IPS-NIHi7 (cell line): ENCODE measurements at regions not wholly inside any gene's neighbourhood (a gene's known extent, or its start where the extent isn't known, plus 50 kb on each side); places are given as distances from the start of the nearest gene placed in this dataset.

ENCODE experiments used
- DNase-seq: peaks from one replicate; pipeline ENCODE4 v3.0.0; 2012; ENCODE audit warnings: mixed read lengths; ENCODE audit errors: extremely low spot score

DNA sequence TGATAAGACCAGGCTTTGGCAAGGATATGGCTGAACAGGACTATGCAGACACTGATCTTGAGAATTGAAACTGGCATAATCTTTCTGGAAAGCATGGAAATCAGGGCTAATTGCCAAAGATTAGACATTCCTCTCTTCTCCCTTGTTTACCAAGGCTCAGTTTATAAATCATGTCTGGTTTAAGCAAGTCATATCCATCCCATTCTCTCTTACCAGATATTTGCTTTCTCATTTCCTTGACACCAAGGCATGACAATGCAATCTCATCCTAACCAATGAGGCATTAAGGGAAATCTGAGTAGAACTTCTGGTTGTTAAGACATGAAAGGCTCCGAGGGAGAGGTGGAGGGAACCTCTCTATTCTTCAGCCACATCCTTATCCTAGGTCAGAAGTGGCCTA lies 110.3 kb upstream of the CEP85L start:
- DNase-seq: no peak

DNA sequence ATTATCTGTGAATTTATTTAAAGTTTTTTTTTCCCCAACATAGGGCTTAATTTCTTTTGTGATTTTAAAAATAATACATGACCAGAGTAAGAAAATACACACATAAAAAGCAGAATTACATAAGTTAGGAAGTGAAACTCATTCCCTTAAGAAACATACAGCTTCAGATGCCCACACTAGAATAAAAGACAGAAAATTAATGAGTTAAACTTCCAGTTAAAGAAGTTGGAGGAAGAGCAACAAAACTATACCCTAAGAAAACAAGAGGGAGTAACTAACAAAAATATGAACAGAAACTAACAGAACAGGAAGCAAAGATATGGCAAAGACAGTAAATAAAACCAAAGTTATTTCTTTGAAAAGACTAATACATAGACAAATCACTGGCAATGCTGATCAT lies 107.6 kb upstream of the CEP85L start:
- DNase-seq: no peak

DNA sequence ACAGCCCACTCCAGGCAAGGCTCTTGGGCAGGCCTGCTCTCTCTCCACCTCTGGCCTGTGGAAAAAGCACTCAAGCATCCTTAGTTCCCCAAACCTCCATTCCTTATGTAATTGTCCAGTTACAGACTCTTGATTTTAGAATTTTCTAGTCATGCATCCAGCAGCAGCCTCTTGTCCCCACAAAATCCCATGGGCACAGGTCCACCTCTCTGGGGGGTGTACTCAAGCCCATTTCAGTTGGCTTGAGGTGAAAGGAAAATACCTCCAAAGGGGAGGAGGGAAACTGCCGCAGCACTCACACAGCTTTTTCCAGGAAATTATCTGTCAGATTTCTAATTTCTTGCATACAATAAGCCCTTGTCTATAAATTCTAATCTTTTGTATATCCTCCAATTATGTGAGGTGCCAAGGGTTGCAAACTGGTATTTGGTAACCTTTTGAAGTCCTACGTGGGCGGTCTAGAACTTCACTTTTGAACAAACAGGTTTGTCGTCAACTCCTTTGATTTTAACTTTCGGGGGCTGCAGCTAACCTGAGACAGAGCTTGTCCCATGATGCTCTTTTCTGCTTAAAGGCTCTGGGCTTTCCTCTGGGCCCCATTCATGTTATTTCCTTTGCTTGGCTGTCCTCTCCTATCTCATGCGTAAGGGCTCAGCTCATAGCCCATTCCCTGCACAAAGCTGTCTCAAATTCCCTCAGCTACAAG lies 104.7 kb upstream of the CEP85L start:
- DNase-seq: no peak

DNA sequence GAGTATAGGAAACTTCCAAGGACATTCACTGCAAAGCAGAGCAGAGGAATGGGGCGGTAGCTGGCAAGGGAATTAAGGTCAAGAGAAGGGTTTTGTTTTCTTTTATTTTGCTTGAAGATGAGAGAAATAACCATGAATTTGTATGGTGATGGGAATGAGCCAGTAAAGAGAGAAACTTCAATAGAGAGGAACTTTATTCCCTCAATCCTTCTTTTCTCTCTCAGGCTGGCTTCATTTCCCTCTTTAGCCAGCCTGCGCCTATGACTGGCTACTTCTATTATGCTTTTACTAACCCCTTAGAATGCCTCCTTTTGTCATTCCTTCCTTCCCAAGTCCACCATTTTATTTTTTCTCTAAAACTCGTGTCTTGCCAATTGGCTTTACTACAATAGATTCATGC lies 101.4 kb upstream of the CEP85L start:
- no peak for DNase-seq

DNA sequence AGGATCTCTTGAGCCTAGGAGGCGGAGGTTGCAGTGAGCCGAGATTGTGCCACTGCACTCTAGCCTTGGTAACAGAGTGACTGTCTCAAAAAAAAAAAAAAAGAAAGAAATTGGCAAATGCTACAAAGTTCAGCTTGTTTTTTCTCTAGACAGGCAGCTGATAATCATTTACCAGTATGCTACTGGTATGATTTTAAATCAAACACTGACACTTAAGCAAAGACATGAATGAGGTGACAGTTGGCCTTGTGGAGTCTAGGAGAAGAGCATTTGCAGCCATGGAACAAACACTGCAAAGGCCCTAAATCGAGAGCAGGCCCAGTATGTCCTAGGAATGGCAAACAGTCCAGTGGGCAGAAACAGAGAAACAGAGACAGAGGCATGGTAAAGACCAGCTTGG lies 99.7 kb upstream of the CEP85L start:
- no peak for DNase-seq

DNA sequence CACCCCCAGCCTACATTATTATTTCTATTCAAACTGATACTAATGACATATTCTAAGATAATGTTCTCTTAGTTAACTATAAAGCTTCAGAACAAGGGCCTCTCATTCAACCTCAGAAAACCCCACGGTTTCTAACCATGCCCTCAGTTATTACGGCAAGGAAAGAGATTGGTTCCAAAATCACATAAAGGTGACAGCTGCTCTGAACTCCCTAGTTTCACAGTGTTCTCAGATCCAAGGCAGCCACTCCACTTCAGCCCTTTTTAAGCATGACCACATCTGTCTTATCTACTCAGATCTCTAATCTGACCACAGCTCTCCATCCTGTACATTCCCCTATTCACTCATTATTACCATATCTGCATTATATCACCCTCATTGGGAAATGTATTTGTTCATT lies 98.8 kb upstream of the CEP85L start:
- no peak for DNase-seq

DNA sequence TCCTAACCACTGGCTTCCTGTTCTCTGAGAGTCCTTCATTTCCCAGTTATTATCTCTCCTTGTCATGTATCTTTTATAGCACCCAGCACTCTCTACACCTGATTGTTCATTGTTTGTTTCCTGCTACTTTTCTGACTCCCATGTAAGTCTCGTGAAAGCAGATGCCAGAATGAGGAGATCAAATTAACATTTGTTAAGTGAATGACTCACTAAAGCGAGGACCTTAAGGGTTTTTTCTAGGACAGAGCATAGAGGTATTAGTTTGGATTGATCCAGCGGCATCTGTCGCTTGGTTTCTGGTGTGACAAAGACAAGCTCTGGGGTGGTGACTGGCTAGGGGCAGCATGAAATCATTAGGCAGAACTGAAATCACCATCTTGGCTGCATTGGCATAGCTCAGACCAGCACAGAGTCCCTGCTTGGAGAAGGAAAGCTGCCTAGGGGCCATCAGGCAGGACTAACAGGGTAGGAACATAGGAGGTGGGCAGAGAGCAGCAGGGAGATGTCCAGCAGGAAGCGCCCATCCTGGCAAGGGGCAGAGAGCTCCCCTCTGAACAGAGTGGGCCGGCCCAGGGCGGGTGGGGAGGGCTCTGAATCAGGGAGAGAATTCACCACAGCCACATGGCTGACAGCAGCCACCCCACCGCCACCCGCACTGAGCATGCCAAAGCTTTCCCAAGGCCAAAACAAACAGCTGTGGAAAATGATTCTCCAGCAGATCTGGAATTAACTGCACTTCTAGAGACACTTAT lies 97.1 kb upstream of the CEP85L start:
- DNase-seq: peak; percentile 41

DNA sequence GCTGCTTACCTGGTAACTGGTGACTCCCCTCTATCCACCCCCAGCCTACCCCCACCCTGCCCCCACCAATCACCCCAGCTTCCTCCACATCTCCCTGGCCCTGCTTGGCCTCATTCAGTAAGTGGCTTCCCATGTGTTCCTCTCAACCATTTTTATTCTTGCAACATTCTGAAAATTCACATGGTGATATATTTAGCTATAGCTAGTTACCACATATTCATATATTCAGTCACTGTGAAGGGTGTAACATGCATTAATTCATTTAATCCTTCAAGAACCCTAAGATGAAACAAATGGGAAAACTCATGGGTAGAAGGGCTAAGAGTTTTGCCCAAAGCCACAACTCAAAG lies 95.4 kb upstream of the CEP85L start:
- no peak for DNase-seq

DNA sequence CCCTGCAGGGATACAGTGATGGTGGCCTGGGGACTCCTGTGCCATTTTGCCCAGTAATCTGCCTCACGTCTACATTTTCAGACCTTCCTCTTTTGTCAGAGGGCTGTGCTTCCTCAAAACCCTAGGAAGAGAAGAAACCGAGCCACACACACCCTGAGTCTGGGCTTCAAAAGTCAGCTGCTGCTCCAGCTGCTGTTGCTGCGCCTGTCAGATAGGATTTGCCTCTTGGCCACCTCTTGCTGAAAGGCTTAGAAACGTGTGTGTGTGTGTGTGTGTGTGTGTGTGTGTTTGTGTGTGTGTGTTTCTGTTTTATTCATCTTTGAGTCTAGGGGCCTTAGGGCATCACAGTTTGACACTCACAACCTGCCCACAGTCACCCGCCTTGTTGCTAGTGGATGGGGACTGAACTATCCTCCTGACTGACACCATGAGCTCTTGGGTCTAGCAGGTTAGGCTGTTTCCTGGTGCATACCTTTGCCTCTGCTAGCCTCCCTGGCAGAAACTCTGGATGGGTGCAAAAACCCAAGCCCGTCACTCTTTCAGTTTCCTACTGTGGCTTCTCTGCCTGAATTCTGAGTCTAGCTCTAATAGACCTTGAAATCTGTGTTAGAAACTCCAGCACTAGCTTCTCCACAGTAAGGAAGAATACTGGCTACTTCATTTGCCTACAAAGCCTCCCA lies 94.9 kb upstream of the CEP85L start:
- no peak for DNase-seq

DNA sequence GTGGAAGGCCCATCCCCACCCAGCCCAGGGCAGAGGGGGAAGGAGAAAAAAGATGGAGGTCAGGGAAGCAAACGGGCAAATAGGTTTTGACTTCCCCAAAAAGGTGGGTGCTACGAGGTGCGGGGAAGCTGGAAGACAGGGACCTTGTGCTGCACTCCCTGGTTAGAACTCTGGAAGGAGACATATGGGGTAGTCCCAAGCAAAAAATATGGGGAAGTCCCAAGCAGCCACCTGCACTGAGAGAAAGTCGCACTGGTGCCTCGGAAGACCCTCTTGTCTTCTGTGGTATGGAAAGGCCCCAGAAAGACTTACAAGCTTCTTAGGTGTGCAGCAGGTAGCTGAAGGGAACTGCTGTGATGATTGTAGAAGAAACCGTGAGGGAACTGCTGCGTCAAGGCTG lies 93.8 kb upstream of the CEP85L start:
- no peak for DNase-seq

DNA sequence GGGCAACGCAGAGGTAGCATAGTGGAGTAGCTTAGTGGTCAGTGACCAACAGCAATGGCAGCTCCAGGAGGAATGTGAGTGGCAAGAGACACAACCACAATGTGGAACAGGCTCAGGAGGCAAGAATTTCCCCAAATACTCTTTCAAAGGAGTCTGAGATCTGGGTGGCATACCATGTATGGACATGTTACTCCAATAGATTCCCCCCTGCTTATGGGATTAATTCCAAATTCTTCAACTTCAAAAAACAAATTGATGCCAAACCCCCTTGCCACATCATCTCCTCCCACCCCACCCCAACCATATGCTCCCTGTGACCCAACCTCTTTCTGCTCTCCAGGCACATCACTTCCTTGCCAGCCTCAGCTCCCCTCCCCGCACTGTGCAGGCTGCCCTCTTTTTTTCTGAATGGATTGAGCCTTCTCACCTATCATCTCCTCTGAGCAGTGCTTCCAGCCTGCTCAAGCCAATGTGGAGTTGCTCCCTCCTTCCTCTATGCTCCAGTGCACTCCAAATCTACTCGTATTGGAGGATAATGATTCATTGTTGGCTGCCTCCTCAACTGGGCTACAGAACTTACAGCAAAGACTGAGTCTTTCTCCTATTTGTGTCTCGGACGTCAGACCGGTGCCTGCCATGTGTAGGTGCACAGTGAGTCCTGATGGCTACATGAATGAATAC lies 93.0 kb upstream of the CEP85L start:
- no peak for DNase-seq

DNA sequence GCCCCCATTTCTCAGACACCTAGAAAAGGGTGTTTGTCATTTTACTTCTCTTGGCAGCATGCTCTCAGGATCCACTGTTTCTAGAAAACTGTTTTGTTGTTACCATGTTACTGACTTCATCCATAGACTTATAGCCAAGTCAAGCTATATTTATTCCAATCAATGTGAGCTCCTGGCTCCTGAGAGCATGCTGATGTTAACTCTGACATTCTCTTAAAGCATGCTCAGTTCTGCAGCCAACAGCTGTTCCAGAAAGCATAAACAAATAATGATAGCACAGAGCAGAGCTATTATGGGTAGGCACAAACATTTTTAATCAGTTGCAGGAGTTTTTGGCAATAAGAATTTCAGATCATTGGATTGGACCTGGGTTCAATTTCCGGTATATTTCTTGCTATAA lies 92.4 kb upstream of the CEP85L start:
- DNase-seq: no peak

DNA sequence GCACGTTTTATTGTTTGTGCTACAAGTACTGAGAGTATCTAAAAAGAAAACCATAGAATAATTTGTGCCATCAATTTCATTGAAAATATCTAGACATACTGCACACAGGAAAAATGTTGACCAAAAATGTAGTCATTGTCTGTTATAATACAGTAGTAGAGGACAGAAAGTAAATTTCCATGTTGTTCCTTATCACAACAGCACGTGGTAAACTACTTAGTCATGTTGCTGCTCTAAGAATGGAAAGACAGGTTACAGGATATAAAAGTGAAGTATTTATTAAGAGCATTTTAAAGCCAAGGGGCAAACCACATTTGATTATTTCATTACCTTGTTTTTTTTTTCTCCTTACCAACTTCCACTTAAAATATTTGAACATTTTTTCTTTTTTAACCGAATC lies 89.0 kb upstream of the CEP85L start:
- no peak for DNase-seq

DNA sequence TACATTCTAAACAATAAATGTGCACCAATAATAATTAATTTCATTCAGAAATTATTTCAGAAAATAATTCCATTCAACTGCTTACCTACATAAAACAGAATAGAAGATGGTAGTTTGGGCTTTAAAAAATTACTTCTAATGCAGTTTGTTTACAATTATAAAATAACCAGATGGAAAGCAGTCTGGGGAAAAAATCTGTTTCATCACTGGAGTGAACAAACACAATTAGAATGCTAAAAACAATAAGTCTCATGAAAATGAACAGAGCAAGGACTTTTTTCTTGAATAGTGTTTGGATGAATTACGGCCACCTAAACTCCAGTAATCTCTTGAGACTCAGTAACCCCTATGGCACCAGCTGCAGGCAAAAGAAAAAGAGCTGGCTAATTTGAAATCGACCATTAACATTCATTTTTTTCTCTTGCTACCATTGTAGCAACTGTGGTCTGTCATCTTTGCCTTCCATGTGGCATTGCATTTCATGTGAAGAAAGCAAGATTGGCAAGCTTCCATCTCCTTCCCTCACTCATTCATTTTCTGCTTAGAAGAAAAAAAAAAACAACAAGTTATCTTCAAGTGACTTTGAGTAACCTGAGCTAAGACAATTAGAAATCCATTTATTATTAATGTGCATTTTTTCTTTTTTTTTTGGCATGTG lies 88.4 kb upstream of the CEP85L start:
- DNase-seq: no peak

DNA sequence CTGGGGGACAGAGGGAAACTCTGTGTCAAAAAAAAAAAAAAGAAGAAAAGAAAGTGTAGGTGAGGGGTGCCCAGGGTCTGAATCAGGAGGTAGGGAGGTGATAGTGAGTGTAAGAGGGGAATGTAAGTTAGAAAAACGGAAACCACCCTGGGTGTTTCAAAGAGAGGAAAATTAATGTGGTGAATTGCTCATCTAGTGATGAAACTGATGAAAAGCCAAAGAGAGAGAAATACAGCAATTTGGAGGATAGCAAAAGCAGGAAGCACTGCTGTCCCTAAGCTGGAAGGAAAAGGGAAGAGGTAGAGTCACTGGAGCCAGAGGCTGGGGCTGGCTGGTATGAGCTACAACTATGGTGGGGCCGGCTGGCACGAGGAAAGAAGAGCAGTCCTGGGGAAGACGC lies 85.0 kb upstream of the CEP85L start:
- no peak for DNase-seq

DNA sequence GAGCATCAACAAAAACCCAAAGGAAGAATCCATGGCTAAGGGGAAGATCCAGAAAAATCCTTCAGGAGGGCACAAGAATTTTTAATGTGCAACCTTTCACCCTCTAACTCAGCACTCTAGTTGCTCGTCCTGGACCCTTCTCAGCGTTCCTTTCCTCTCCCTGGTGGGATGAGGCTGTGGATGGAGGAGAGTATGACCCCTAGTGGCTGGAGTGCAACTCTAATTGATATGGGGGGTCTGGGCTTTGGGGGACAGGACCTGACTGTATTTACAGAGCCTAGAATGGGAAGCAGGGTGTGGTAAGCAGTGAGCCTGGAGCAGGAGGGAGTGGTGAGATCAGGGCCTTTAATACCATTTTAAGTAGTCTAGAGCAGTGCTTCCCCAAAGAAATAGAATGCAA lies 83.9 kb upstream of the CEP85L start:
- peak; percentile 79 for DNase-seq

DNA sequence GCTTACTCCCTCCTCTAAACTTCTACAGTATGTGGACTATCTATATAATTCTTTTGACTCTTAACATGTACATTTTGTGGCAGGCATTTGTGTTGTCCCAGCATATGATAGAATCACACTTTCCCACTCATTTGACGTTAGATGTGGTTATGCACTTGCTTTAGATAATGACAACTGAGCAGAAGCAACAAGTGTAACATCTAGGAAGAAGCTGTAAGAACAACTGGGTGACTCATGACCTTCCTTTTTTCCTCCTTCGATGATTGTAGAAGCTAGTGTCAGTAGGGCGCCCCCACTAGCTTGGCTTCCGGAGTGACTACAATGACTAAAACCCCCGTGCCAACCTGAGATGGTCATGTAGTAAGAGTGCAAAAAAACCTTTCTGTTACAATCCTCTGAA lies 74.6 kb upstream of the CEP85L start:
- DNase-seq: no peak

DNA sequence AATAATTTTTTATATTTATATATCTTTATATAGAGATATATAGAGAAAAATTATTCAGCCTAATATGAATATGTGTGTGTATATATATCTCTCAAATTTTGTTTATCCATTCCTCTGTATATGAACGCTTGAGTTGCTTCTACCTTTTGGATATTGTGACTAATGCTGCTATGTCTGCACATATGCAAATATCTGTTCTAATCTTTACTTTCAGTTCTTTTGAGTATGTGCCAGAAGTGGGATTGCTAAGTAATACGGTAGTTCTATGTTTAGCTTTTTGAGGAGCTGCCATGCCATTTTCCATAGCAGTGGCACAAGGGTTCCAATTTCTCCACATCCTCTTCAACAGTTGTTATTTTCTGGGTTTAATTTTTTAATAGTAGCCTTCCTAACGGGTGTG lies 72.8 kb upstream of the CEP85L start:
- no peak for DNase-seq

DNA sequence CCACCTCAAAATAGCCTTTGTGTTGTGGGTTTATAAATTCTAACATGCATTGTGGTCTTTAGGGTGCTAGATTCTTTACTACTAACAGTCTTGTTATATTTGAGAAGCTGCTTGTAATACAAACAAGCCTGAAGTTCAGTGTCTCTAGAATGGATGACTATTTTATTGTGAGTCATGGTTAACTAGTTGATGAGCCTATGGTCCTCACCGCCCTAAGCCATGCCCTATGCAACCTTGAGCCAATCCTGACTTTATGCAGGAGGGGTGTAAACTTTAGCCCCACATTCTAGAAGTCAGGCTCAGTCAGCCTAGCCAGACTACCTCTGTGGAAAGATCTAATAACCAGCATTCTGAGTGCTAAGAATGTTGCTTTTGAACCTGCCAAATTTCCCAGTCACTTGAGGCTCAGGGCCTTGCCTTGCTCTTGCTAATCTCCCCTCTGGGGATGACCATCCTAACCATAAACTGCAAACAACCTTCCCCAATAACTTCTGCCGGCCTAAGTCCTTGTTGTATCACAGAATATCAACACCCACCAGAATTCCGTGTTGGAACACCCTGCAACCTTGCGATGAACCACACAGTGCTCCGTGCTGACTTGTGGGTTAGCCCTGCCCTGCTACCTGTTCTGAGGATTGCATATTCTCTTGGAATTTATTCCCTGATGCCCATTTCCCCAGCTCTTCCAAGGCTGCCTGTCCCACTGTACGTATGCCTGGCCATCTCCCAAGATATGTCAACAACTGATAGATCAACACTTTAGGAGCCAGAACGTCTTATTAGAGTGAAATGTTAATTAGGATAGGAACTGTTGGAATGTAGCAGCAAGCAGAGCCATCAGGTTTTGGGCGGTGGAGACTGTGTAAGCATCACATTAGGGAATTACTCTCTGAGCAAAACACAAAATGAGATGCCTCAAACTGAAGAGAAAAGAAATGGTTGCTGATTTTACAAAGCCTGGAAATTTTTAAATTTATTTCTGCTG lies 71.7 kb upstream of the CEP85L start:
- no peak for DNase-seq

DNA sequence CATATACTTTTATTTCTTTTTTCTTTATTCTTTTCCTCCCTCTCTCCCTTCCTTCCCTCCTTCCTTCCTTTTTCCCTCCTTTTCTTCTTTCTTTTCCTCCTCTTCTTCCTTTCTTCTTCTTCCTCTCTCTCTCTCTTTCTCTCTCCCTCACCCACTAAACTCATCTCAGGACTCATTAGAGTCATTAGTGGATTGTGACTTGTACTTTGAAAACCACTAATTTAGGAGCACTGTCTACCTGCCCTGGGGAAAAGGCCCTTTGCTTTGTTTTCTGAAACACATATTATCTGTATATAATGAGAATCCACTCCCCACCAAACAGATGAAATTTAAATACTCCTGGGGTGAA lies 68.7 kb upstream of the CEP85L start:
- DNase-seq: no peak
